ENCODE measurements at regions not wholly inside any gene's neighbourhood (a gene's known extent, or its start where the extent isn't known, plus 50 kb on each side); places are given as distances from the start of the nearest gene placed in this dataset.

GRCh38 chr5:14988223-14988622, 116.6 kb upstream of the ANKH start:
- TF ChIP-seq GATA2 (IDR thresholded peaks at IDR 0.05; ENCODE audit: low read depth, low read length) (no peak), GATA3 (IDR thresholded peaks at IDR 0.05; ENCODE audit: low read depth, low read length) (no peak)

GRCh38 chr5:14986413-14986812, 114.8 kb upstream of the ANKH start:
- no peak for TF ChIP-seq GATA3 (IDR thresholded peaks at IDR 0.05; ENCODE audit: low read depth, low read length)
- TF ChIP-seq GATA2 (IDR thresholded peaks at IDR 0.05; ENCODE audit: low read depth, low read length): no peak

DNA sequence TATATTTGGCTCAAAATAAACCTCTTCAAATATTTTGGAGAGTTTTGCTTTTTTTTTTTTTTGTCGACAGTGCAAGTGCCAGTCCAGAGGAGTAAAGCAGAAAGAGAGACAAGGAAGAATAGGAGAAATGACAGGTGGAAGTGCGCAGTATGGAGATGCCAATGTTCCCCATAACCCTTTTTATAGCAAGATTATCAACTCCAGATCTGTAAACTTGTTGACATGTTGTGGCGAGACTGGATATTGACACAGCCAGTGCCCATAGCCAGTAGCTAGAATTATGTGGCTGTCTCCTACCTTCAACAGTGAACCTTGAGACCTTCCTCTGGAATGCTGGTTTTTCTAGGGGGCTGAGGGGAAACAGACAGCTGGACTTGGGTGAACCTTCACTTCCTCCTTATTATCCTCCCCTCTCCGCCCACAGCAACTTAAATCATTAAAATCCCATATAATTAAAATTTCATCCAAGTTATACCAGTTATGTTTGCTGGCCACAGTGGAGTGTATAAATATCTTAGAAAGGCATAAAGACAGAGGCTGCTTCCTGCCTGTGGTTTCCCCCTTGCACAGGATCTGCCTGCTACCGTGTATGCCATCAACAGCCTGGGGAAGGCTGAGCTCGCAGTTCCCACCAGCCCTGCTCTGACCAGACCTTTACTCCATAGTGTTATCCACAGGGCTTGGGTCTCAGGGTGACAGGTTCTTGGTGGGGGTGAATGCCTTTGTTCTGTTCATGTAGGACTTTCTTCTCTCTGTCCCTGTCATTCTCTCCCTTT, 112.3 kb upstream of the ANKH start:
- no peak for TF ChIP-seq GATA2 (IDR thresholded peaks at IDR 0.05; ENCODE audit: low read depth, low read length)
- no peak for TF ChIP-seq GATA3 (IDR thresholded peaks at IDR 0.05; ENCODE audit: low read depth, low read length)

- TF ChIP-seq GATA3 (IDR thresholded peaks at IDR 0.05; ENCODE audit: low read depth, low read length): no peak
- no peak for TF ChIP-seq GATA2 (IDR thresholded peaks at IDR 0.05; ENCODE audit: low read depth, low read length)
Measured at GRCh38 chr5:14980698-14981097, 109.1 kb upstream of the ANKH start.

DNA sequence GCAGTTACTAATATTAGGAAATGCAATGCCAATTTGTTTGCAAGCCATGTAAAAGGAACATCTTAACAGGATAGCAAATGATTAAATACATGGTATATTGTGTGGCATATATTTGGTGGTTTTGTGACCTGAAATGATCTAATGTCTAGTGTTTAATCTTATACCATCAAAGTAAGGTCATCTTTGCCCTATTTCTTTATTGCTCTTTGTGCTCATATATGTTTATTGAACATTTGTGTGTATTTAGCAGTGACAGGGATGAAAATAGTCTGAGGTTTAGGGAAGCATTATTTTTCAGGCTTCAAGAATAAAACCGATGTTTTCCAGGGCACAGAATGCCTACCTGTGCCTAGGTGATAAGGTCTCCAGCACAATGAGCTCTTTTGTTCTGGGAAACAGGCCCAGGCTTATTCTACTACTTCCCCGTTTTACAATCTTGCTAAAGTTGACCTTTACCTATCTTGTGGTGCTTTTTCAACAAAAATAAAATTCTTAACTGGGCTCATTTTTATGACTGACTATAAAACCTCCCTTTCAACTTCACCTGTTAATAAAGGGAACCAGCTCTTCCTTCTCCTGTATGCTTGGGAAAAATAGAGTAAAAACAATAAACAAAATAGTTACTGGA, 105.6 kb upstream of the ANKH start:
- no peak for TF ChIP-seq GATA2 (IDR thresholded peaks at IDR 0.05; ENCODE audit: low read depth, low read length)
- no peak for TF ChIP-seq GATA3 (IDR thresholded peaks at IDR 0.05; ENCODE audit: low read depth, low read length)

DNA sequence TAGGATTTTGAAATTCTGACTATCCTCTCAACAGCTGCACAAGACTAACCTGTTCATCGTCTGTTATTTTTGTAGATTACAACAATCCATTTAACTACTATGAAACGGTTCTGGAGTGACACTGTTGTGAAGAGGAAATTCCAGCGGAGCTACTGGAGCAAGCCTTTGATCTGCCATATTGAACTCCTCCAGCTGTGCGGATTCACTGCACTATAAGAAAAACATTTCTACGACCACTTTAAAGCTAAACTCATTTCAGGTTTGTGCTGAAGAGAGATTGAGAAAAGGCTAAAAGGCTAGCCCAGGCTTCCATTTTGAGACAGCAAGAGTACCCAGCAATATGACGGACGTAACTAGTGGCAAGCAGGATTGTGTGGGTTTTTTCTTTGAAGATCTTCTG, 104.9 kb upstream of the ANKH start:
- TF ChIP-seq GATA3 (IDR thresholded peaks at IDR 0.05; ENCODE audit: low read depth, low read length) (no peak), GATA2 (IDR thresholded peaks at IDR 0.05; ENCODE audit: low read depth, low read length) (no peak)

GRCh38 chr5:14971873-14972272, 100.3 kb upstream of the ANKH start:
- TF ChIP-seq GATA3 (IDR thresholded peaks at IDR 0.05; ENCODE audit: low read depth, low read length) (no peak), GATA2 (IDR thresholded peaks at IDR 0.05; ENCODE audit: low read depth, low read length) (no peak)

GRCh38 chr5:14968796-14969195, 97.2 kb upstream of the ANKH start:
- TF ChIP-seq GATA2 (IDR thresholded peaks at IDR 0.05; ENCODE audit: low read depth, low read length): no peak
- TF ChIP-seq GATA3 (IDR thresholded peaks at IDR 0.05; ENCODE audit: low read depth, low read length): no peak

GRCh38 chr5:14967166-14967565, 95.6 kb upstream of the ANKH start:
- no peak for TF ChIP-seq GATA3 (IDR thresholded peaks at IDR 0.05; ENCODE audit: low read depth, low read length)
- TF ChIP-seq GATA2 (IDR thresholded peaks at IDR 0.05; ENCODE audit: low read depth, low read length): no peak

DNA sequence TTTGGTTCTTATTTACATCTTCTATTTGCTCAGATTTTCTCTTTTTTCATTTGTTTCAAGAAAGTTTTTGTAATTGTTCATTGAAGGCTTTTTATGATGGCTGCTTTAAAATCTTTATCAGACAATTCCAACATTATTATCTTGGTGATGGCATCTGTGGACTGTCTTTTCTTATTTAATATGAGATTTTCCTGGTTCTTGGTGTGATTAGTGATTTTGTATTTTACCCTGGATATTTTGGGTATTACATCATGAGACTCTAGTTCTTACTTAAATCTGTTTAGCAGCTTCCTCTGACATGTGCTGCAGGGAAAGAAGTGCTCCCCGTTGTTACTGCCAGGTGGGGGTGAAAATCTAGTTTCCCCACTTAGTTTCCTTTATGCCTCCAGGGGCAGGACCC, 94.2 kb upstream of the ANKH start:
- TF ChIP-seq GATA3 (IDR thresholded peaks at IDR 0.05; ENCODE audit: low read depth, low read length) (no peak), GATA2 (IDR thresholded peaks at IDR 0.05; ENCODE audit: low read depth, low read length) (no peak)

DNA sequence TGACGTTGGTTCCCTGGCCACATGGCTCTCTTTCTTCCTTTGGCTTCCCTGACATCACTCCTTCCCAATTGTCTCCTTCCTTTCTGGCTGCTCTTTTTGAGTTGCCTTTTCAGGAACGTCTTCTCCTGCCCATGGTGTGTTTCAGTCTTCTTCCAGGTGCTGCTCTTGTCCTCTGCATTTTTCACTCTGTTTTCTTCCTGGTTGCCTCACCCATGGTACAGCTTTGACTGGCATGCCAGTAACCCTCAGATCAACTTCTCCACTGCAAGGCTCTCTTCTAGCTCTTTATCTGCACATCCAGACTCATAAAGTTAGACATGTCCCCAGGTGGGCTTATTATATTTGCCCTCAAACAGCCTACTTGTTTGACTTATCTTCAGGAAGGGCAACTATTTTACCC, 91.0 kb upstream of the ANKH start:
- TF ChIP-seq GATA2 (IDR thresholded peaks at IDR 0.05; ENCODE audit: low read depth, low read length): no peak

DNA sequence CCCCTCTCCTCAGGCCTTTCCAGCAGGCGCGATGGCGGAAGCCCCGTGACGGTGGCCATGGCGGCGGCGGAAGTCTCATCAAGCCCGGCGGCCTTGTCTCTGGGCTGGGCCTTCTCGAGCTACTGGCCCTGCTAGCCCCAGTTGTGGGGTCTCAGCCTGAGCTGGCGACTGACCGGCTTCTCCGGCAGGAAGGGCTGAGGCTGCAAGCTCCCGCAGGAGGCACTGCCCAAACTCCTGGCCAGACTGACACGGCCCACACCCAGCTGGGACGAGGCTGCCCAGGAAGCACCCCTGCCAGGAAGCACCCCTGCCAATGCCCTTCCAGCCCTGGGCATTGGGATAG, 88.5 kb upstream of the ANKH start:
- TF ChIP-seq GATA3 (IDR thresholded peaks at IDR 0.05; ENCODE audit: low read depth, low read length): no peak
- no peak for TF ChIP-seq GATA2 (IDR thresholded peaks at IDR 0.05; ENCODE audit: low read depth, low read length)

GRCh38 chr5:14959399-14960119, 88.0 kb upstream of the ANKH start:
- no peak for TF ChIP-seq GATA3 (IDR thresholded peaks at IDR 0.05; ENCODE audit: low read depth, low read length)
- TF ChIP-seq GATA2 (IDR thresholded peaks at IDR 0.05; ENCODE audit: low read depth, low read length): no peak

DNA sequence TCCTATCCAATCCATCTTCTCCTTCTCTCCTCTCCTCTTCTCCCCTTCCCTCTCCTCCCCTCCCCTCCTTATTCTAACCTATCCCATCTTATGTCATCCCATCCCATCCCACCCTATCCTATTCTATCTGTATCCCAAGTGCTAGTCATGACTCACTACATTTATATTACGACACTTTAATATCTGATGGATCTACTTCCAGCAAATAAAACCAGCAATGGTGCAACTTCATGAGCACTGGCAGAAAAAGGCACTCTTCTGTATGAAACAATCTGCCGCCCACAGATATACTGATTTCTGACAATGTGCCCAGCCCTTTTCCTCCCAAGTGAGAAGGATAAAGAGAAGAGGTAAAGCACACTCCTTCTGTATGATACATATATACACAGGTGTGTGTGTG, 86.6 kb upstream of the ANKH start:
- no peak for TF ChIP-seq GATA3 (IDR thresholded peaks at IDR 0.05; ENCODE audit: low read depth, low read length)
- no peak for TF ChIP-seq GATA2 (IDR thresholded peaks at IDR 0.05; ENCODE audit: low read depth, low read length)
